NCI-H1048 (cell line): ENCODE measurements at regions not wholly inside any gene's neighbourhood (a gene's known extent, or its start where the extent isn't known, plus 50 kb on each side); places are given as distances from the start of the nearest gene placed in this dataset.
"Not testable (repeated sequence)": the region's sequence is repeated elsewhere in the genome, so short reads cannot be mapped to it uniquely, and the experiment has no call there.

ENCODE experiments used
- DNase-seq: peaks from one replicate; lab custom pipeline; 2025; lab: John Stamatoyannopoulos, UW

DNA sequence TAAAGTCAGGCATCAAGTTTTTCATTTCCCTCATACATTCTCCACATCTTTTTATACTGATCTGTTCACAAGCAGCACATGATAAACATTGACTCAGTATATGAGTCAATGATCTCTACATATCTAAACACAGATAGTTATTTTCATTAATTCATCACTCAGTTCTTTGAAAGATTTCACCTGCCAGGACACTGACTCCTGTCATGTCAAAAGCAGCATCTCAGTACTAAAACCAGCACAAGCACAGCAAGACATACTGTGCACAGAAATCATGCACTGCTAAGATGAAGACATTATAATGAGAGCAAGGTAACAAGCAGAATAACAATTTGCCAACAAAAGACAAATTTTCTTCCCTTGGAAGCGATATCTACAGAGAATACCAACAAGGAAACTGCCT, 206.1 kb upstream of the COX7C start:
- no peak for DNase-seq

DNA sequence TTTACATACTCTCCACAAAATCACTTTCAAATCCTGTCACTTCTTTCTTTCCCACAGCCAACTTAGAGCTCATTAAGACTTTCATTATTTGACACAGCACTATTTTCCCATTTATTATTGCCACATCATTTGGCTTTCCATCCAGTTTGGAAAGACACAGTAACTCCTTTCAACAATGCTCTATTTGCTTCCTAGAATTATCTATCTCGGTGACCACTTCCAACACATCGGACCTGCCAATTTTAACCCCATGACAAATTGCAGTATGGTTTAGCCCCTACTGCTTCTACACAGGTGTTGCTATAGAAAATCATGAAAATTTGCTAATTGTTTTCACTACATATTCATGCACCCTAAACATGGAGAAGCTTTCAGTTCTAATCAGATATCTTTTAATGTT, 190.6 kb upstream of the COX7C start:
- no peak for DNase-seq

DNA sequence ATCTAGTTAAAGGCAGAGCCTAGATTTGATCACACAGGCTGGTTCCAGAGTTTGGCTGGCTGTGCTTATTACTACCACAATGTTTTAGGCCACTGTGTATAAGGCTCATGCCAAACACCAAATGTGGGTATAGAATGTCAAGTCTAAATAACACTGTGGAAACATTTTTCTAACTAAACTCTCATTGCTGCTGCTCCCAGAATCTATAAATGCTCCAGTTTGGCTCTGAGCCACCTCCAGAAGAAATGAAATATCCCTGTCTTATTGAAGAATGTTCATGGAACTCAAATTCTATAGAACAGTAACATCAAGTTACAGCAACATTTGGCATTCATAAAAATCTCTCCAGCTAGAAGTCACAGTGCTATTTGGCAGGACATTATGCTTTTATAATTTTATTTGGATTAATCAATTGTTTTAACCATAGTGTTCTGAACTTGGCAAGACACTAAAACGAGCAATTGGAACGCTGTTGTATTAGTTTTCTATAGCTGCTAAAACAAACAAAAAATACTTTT, 178.1 kb upstream of the COX7C start:
- DNase-seq: no peak

DNA sequence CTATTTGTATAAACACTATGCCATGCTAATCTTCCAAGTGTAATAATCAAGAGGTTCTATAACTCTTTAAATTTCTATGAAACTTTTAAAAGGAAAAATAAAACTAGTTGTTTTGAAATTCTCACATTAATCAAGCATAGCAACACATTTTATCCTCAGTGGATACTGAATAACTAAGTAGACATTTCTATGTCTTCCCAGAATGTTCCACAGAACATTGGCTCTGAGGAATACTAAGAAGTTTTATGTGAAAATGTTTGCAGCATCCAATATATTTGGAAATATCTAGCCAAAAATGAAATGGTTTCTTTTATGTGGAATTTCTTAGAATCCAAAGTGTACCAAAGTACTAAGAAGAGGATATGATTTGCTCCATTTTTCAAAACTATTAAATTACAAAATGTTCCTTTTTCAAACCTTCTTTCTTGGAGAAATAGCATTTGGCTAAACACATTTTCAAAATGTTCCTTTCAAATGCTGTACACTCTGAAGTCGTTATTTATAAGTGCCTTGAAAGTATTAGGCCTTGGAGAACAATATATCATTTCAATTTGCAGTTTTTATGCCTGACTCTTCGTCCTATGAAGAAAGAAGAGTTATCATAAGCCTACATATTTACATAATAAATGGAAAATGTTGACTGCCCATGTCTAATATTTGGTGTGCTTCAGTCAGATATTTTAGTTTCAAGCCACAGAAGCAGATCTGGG, 175.6 kb upstream of the COX7C start:
- DNase-seq: no peak

GRCh38 chr5:86447362-86447761, 170.4 kb upstream of the COX7C start:
- DNase-seq: no peak

DNA sequence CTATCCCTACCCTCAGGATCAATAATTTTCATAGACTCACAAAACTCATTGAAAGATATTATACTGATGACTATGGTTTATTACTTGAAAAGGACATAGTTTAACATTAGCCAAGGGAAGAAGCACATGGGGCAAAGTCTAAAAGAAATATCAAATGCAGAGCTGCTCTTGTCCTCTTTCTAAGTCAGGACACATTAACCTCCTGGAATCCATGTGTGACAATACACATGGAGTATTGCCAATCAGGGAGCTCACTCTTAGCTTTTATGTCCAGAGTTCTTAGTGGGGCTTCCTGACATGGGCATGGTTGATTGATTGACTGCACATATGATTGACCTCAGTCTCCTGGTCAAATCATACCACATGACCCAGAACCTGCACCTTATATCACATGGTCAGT, 165.5 kb upstream of the COX7C start:
- DNase-seq: no peak

DNA sequence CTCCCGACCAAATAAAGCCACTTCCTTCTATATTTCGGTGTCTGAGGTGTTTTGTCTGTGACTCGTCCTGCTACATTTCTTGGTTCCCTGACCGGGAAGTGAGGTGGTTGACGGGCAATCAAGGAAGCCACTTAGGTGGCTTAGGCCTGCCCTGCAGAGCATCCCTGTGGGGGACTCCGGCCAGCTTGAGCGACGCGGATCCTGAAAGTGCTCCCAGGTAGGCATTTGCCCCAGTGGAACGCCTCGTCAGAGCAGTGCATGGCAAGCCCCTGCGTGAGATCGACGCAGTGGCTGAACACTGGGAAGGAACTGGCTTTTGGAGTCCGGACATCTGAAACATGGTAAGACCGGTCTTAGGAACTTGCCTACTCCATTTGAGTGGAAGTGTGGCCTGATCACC, 157.2 kb upstream of the COX7C start:
- no peak for DNase-seq

GRCh38 chr5:86461169-86461956, 156.4 kb upstream of the COX7C start:
- DNase-seq: no peak

DNA sequence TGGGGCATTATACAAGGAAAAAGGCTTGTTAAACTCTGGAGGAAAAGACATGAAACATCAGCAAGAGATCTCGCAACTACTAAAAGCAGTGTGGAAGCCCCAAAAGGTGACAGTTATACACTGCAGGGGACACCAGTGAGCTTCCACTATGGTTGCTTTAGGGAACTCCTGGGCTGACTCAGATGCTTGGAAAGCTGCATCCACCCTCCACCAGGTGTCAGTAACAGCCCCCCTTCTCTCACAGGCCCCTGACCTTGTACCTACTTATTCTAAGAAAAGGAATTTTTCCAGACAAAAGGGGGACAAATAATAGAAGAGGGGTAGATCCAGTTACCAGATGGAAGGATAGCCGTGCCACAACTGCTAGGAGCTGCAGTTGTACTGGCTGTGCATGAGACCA, 154.4 kb upstream of the COX7C start:
- no peak for DNase-seq

DNA sequence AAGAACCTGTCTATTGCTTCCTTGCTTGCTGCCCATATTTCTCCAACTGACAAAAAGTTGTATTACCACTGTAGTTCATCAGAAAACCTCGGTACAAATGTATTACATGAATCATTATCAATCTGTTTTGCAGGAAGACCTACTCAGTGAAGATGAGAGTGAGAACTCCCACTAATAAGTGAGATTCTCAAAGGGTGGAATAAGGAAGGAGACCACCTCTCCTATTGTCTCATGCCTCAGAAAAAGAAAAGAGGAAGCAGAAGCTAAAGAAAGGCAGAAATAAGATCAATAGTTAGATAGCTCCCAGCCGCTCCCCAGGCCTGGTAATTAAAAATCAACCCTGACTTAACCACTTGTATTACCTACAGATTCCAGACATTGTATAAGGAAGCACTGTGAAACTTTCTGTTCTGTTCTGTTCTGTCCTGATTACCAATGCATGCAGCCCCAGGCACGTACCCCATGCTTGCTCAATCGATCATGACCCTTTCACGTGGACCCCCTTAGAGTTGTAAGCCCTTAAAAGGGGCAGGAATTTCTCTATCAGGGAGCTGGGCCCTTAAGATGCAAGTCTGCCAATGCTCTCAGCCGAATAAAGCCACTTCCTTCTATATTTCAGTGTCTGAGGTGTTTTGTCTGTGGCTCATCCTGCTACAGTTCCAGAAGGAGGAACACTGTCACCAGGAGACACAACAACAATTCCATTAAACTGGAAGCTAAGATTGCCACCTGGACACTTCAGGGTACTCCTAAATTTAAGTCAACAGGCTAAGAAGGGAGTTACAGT, 152.5 kb upstream of the COX7C start:
- DNase-seq: no peak

DNA sequence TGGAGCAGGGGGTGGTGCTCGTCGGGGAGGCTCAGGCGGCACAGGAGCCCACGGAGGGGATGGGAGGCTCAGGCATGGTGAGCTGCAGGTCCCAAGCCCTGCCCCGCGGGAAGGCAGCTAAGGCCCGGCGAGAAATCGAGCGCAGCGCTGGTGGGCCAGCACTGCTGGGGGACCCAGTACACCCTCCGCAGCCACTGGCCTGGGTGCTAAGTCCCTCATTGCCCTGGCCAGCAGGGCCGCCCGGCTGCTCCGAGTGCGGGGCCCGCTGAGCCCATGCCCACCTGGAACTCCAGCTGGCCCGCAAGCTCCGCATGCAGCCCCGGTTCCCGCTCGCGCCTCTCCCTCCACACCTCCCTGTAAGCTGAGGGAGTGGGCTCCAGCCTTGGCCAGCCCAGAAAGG, 151.0 kb upstream of the COX7C start:
- not testable (repeated sequence) for DNase-seq

DNA sequence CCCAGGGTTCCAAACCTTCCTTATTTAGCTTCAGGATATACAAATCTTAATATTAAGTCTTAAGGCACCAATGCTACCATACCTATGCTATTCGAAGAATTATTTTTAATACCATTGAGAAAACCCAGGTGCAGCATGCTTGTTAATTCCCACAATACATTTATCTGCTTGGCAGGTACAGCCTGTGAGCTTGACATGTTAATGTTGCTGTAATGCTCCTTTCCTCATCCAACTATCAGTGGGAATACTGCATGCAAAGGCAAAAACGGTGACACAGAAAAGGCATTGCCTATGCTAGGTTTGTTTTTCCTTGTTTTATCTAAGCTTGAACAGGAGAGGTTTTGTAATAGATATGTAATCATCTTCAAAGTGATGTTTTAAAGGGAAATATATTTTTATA, 135.7 kb upstream of the COX7C start:
- DNase-seq: no peak

DNA sequence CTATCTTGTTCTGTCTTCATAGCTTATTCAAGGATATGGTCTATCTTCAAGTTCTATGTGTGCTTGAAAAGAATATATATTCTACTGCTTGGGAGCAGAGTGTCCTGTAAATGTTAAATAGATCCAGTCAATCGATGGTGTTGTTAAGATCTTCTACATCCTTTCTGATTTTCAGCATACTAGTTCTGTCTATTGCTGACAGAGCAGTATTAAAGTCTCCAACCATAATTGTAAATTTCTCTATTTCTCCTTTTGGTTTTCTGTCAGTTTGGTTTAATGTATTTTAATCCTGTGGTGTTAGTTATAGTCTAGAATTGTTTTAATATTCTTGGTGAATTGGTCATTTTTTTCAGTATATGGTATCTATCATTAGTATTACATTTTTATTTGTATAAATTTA, 124.0 kb upstream of the COX7C start:
- no peak for DNase-seq

DNA sequence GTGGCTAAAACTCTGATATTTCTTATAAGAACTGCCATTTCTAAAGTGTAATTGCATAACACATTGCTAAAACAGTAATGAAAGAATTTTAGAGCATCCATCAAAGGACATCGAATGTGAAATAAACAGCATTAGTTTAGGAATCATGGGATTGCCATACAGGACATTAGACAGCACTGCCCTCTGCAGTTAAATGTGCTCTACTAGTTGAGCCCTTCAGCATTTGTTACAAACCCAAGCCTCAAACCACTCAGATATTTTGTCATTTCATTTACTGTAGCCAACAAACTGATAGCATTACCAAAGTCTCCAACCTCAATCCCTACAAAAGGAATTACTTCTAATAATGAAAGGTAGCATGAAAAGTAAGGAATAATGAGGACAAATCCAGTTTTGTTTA, 116.8 kb upstream of the COX7C start:
- no peak for DNase-seq

- no peak for DNase-seq
These were observed 110.2 kb upstream of the COX7C start for GRCh38 chr5:86507574-86507973.

DNA sequence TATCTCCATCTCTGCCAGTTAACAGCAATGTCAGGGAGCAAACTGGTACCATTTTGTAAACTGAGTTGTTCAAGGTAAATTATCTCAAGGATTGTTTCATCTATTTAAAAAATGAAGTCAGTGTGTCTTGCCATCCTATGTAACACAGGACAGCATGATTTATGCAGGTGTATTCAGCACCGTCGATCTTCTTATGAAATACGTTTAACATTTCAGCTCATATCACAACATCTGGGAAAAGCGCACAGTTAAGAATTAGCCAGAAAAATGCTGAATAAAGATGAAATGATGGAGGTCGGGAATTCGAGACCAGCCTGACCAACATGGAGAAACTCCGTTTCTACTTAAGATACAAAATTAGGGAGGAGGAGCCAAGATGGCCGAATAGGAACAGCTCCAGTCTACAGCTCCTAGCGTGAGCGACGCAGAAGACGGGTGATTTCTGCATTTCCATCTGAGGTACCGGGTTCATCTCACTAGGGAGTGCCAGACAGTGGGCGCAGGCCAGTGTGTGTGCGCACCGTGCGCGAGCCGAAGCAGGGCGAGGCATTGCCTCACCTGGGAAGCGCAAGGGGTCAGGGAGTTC, 107.3 kb upstream of the COX7C start:
- DNase-seq: not testable (repeated sequence)

DNA sequence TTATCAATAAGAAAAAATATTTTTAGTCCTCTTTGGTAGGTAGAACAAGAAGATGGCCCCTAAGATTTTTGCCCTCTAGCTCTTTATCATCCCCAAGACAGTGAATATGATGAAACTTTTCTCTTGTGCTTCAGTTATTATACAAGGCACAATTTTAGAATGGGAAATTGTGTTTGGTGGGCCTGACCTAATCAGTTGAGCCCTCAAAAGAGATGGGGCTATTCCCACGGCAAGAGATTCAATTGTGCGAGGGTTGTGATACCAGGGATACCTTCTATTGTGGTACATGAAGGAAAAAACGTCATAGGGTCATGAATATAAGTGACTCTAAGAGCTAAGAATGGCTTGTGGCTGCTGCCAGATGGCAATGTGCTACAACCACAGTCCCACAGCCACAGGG, 94.0 kb upstream of the COX7C start:
- DNase-seq: no peak

- no peak for DNase-seq
These were observed 92.1 kb upstream of the COX7C start for GRCh38 chr5:86525622-86526021.

- DNase-seq: no peak
These were observed 90.9 kb upstream of the COX7C start for GRCh38 chr5:86526811-86527348.

- no peak for DNase-seq
These were observed 85.3 kb upstream of the COX7C start for GRCh38 chr5:86532429-86532828.

DNA sequence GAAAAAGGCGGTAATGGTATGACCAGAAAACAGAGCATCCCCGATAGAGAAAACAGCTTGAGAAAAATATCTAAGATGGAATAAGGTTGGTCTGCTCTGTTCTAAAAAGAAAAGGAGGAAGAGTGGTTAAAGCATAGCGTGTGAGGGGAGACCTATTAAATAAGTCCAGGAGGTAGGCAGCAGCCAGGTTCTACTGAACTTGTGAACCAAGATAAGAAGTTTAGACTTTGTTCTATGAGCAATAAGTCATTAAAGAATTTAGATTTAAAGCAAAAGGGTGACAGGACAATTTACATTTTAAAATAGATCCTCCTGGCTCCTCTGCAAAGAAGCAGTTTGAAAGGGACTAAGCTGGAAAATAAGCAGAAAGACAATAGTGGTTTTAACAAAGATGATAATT, 81.3 kb upstream of the COX7C start:
- DNase-seq: no peak

GRCh38 chr5:86542532-86542931, 75.2 kb upstream of the COX7C start:
- DNase-seq: no peak
